ENCODE measurements at regions not wholly inside any gene's neighbourhood (a gene's known extent, or its start where the extent isn't known, plus 50 kb on each side); places are given as distances from the start of the nearest gene placed in this dataset.
"Not testable (repeated sequence)": the region's sequence is repeated elsewhere in the genome, so short reads cannot be mapped to it uniquely, and the experiment has no call there.

DNA sequence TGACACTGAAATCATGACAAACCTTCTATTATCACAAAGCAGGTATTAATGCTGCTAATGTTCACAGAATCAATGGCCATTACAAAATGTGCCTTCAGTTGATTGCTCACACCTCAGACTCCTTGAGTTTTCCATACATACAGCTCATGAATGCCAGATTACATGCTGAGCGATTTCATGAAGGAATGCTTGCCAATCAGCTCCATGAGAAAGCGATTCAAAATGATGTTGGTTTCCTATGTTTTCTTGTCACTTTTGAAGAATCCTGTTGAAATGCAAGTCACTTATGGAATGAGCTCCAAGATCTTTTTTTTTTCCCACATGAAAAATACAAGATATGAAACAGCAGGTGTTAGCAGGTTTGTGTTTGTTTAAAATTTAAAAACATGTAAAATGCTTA lies 68.0 kb upstream of the GPCPD1 start:
- Histone ChIP-seq H4K20me1 (ENCODE audit: insufficient read depth, low read length) (no peaks in the 10 kb centered on the region), H3K36me3 (replicated peaks; ENCODE audit: low read depth, low read length) (no peaks in the 10 kb centered on the region), H3K27ac (ENCODE audit: low read length) (no peak overlapping the region), H2AFZ (ENCODE audit: low read depth, low read length) (no peak overlapping the region), H3K9ac (ENCODE audit: low read length) (no peak overlapping the region), H3K4me3 (ENCODE audit: low read length) (no peak overlapping the region), H3K4me2 (ENCODE audit: low read length) (no peak overlapping the region), H3K4me1 (ENCODE audit: low read length) (peaks cover 16% of the 10 kb centered on the region), H3K9me3 (ENCODE audit: insufficient read depth, low read length) (no peaks in the 10 kb centered on the region), H3K79me2 (ENCODE audit: low read length) (no peaks in the 10 kb centered on the region), H3K27me3 (ENCODE audit: low read depth, low read length) (no peaks in the 10 kb centered on the region)
- TF ChIP-seq CTCF (IDR thresholded peaks at IDR 0.05; ENCODE audit: low read depth, low read length), result no peak
- no peak for TF ChIP-seq EZH2phosphoT487 (IDR thresholded peaks at IDR 0.05; ENCODE audit: low read depth)

DNA sequence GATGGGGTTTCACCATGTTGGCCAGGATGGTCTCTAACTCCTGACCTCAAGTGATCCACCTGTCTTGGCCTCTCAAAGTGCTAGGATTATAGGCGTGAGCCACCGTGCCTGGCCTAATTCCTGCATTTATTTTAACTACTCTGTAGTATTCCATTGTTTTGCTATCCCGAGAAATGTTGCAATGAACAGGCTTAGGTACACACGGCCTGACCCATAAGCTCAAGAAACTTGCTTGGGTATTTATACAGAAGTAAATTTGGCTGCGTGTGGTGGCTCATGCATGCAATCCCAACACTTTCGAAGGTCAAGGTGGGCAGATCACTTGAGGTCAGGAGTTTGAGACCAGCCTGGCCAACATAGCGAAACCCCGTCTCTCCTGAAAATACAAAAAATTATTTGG lies 67.1 kb upstream of the GPCPD1 start:
- H3K36me3 ChIP-seq (replicated peaks; ENCODE audit: low read depth, low read length); H4K20me1 ChIP-seq (ENCODE audit: insufficient read depth, low read length); H3K27me3 ChIP-seq (ENCODE audit: low read depth, low read length); H3K4me2 ChIP-seq (ENCODE audit: low read length); H3K79me2 ChIP-seq (ENCODE audit: low read length); H2AFZ ChIP-seq (ENCODE audit: low read depth, low read length); H3K4me3 ChIP-seq (ENCODE audit: low read length); H3K9ac ChIP-seq (ENCODE audit: low read length); H3K9me3 ChIP-seq (ENCODE audit: insufficient read depth, low read length); H3K27ac ChIP-seq (ENCODE audit: low read length): not testable (repeated sequence)
- peaks cover 23% of the 10 kb centered on the region for H3K4me1 ChIP-seq (ENCODE audit: low read length)

GRCh38 chr20:5677389-5677788 lies 66.6 kb upstream of the GPCPD1 start:
- Histone ChIP-seq H3K9ac (ENCODE audit: low read length) (no peak overlapping the region), H2AFZ (ENCODE audit: low read depth, low read length) (no peak overlapping the region), H3K4me2 (ENCODE audit: low read length) (no peak overlapping the region), H3K36me3 (replicated peaks; ENCODE audit: low read depth, low read length) (no peaks in the 10 kb centered on the region), H4K20me1 (ENCODE audit: insufficient read depth, low read length) (no peaks in the 10 kb centered on the region), H3K27me3 (ENCODE audit: low read depth, low read length) (no peaks in the 10 kb centered on the region), H3K79me2 (ENCODE audit: low read length) (no peaks in the 10 kb centered on the region), H3K27ac (ENCODE audit: low read length) (no peak overlapping the region), H3K9me3 (ENCODE audit: insufficient read depth, low read length) (no peaks in the 10 kb centered on the region), H3K4me3 (ENCODE audit: low read length) (no peak overlapping the region), H3K4me1 (ENCODE audit: low read length) (peaks cover 23% of the 10 kb centered on the region)
- no peak for TF ChIP-seq CTCF (IDR thresholded peaks at IDR 0.05; ENCODE audit: low read depth, low read length)
- TF ChIP-seq EZH2phosphoT487 (IDR thresholded peaks at IDR 0.05; ENCODE audit: low read depth), result no peak

GRCh38 chr20:5675103-5676091 lies 64.6 kb upstream of the GPCPD1 start:
- Histone ChIP-seq H2AFZ (ENCODE audit: low read depth, low read length) (no peak overlapping the region), H3K79me2 (ENCODE audit: low read length) (no peaks in the 10 kb centered on the region), H3K4me2 (ENCODE audit: low read length) (no peak overlapping the region), H3K27ac (ENCODE audit: low read length) (no peak overlapping the region), H3K27me3 (ENCODE audit: low read depth, low read length) (no peaks in the 10 kb centered on the region), H4K20me1 (ENCODE audit: insufficient read depth, low read length) (no peaks in the 10 kb centered on the region), H3K9ac (ENCODE audit: low read length) (no peak overlapping the region), H3K4me1 (ENCODE audit: low read length) (peaks cover 23% of the 10 kb centered on the region), H3K9me3 (ENCODE audit: insufficient read depth, low read length) (no peaks in the 10 kb centered on the region), H3K36me3 (replicated peaks; ENCODE audit: low read depth, low read length) (no peaks in the 10 kb centered on the region), H3K4me3 (ENCODE audit: low read length) (no peak overlapping the region)
- TF ChIP-seq EZH2phosphoT487 (IDR thresholded peaks at IDR 0.05; ENCODE audit: low read depth) (no peak), CTCF (IDR thresholded peaks at IDR 0.05; ENCODE audit: low read depth, low read length) (no peak)

All from OCI-LY3 (cell line).